ENCODE measurements at regions not wholly inside any gene's neighbourhood (a gene's known extent, or its start where the extent isn't known, plus 50 kb on each side); places are given as distances from the start of the nearest gene placed in this dataset.

- Histone ChIP-seq H2AFZ (ENCODE audit: low read depth, low read length) (no peak overlapping the region), H3K4me1 (ENCODE audit: control insufficient read depth, extremely low read depth, insufficient read depth, low read length) (no peaks in the 10 kb centered on the region), H3K4me2 (ENCODE audit: insufficient read depth, low read length) (no peak overlapping the region), H4K20me1 (replicated peaks; ENCODE audit: control insufficient read depth, extremely low read depth, insufficient read depth, low read length) (no peaks in the 10 kb centered on the region), H3K36me3 (ENCODE audit: control insufficient read depth in 2 of 2, extremely low read depth in 1 of 2, insufficient read depth in 2 of 2, low read length in 2 of 2) (no peaks in the 10 kb centered on the region), H3K27ac (ENCODE audit: insufficient read depth, low read depth, low read length) (no peak overlapping the region), H3K9ac (replicated peaks; ENCODE audit: extremely low read depth, insufficient read depth, low read length) (no peak overlapping the region), H3K27me3 (ENCODE audit: control insufficient read depth in 2 of 2, insufficient read depth in 2 of 2, low read length in 2 of 2) (peaks cover 1 to 5% of the 10 kb centered on the region in 2 experiments), H3K4me3 (replicated peaks in 1 of 3; ENCODE audit: insufficient read depth in 1 of 3, low read depth in 1 of 3, low read length in 3 of 3) (no peak overlapping the region), H3K79me2 (ENCODE audit: control insufficient read depth, insufficient read depth, low read length) (no peaks in the 10 kb centered on the region), H3K9me3 (replicated peaks; ENCODE audit: control insufficient read depth, insufficient read depth, low read length) (no peaks in the 10 kb centered on the region), H3K9me1 (replicated peaks; ENCODE audit: control insufficient read depth, extremely low read depth, insufficient read depth, low read length) (no peaks in the 10 kb centered on the region)
- dilution Hi-C loops (cut with MboI; ENCODE audit: extremely low pct_ligation_motif_present, low sequenced_read_pairs) (no loop called here), intact Hi-C loops (cut with micrococcal nuclease) (loop anchor here (5.0 kb wide), 2 partner anchors 156 to 196 kb away; no protein-coding TSS in a partner anchor)
- TF ChIP-seq EZH2 (IDR thresholded peaks at IDR 0.05; ENCODE audit: borderline replicate concordance, low read depth, low read length, severe bottlenecking) (no peak), POLR2AphosphoS5 (IDR thresholded peaks at IDR 0.05; ENCODE audit: insufficient read depth, low read depth, low read length) (no peak), MYC (IDR thresholded peaks at IDR 0.05; ENCODE audit: low read depth, low read length) (no peak), JUN (IDR thresholded peaks at IDR 0.05; ENCODE audit: borderline replicate concordance, insufficient read depth, insufficient read length, low read depth) (no peak), FOS (IDR thresholded peaks at IDR 0.05; ENCODE audit: borderline replicate concordance, insufficient read depth, low read length) (no peak), CTCF (IDR thresholded peaks at IDR 0.05; ENCODE audit: extremely low read depth in 1 of 2, insufficient read depth in 1 of 2, low read depth in 1 of 2, low read length in 2 of 2) (no peak), POLR2A (IDR thresholded peaks at IDR 0.05; ENCODE audit: low read depth, low read length) (no peak), MAX (IDR thresholded peaks at IDR 0.05; ENCODE audit: insufficient read depth, insufficient read length) (no peak), GATA2 (IDR thresholded peaks at IDR 0.05; ENCODE audit: insufficient read depth, insufficient read length, low read depth, low read length) (no peak)
- CTCF ChIA-PET: interaction anchor here (0.7 to 1.1 kb wide), 5 partner anchors 9 to 874 kb away, joined by 3 to 4 read pairs (median 3); partner anchors contain the start of gene WAC
- DNase-seq (ENCODE audit: low read depth, low spot score): no peak
- no TSS peak for BruUV-seq (replicated peaks)
- FAIRE-seq: no peak
- POLR2A ChIA-PET: no interaction called here
Observed at GRCh38 chr10:28431139-28431538, 101.8 kb upstream of the WAC start.
